A673 (cell line): ENCODE measurements at regions not wholly inside any gene's neighbourhood (a gene's known extent, or its start where the extent isn't known, plus 50 kb on each side); places are given as distances from the start of the nearest gene placed in this dataset.

Source experiments
- BruUV-seq: library from RNA; stranded (reverse); fragments of 400-500 nt; replicated peaks from 2 replicates; lab custom pipeline; 2021; lab: Mats Ljungman, UMichigan
- CTCF ChIA-PET: fragments of 300-600 bp; sonication (Branson Sonifier 250); formaldehyde crosslinking; loops from one replicate; lab custom pipeline; 2022; ENCODE audit warnings: antibody characterized with exemption; lab: Charles Lee
- POLR2A ChIA-PET: fragments of 300-600 bp; sonication (Branson Sonifier 250); formaldehyde crosslinking; loops from one replicate; lab custom pipeline; 2022; ENCODE audit warnings: antibody characterized with exemption; ENCODE audit not compliant: low non-redundant PET; lab: Charles Lee
- DNase-seq: peaks from one replicate; pipeline ENCODE4 v3.0.0-alpha.2; 2015; ENCODE audit warnings: low spot score
- H3K27ac ChIP-seq: fragments of 200-600 bp; sonication (generic); 2 replicates; pipeline ENCODE4 v1.5.1; 2016; ENCODE audit warnings: mixed run types, low read depth, mild to moderate bottlenecking, mixed read lengths, antibody characterized with exemption, low read length; ENCODE audit not compliant: poor library complexity, severe bottlenecking
- H3K27me3 ChIP-seq: fragments of 200-600 bp; sonication (generic); replicated peaks from 2 replicates; pipeline ENCODE4 v1.6.1; 2017; ENCODE audit warnings: mixed run types, low read depth, mild to moderate bottlenecking, mixed read lengths, antibody characterized with exemption, low read length; ENCODE audit not compliant: insufficient read depth, poor library complexity
- H3K36me3 ChIP-seq: fragments of 200-600 bp; sonication (generic); 2 replicates; pipeline ENCODE4 v1.6.1; 2016; ENCODE audit warnings: mixed run types, mild to moderate bottlenecking, mixed read lengths, antibody characterized with exemption, low read length; ENCODE audit not compliant: insufficient read depth, poor library complexity, severe bottlenecking
- H3K4me1 ChIP-seq: fragments of 200-600 bp; sonication (generic); 2 replicates; pipeline ENCODE4 v1.6.1; 2017; ENCODE audit warnings: mixed run types, mild to moderate bottlenecking, mixed read lengths, antibody characterized with exemption, low read length; ENCODE audit not compliant: insufficient read depth, poor library complexity, severe bottlenecking
- H3K4me3 ChIP-seq: fragments of 200-600 bp; sonication (generic); 2 replicates; pipeline ENCODE4 v1.5.1; 2016; ENCODE audit warnings: low read depth, mixed run types, mild to moderate bottlenecking, mixed read lengths, low read length; ENCODE audit not compliant: poor library complexity, severe bottlenecking
- H3K9me3 ChIP-seq: fragments of 200-600 bp; sonication (generic); 2 replicates; pipeline ENCODE4 v1.6.1; 2016; ENCODE audit warnings: mixed run types, low read depth, mild to moderate bottlenecking, mixed read lengths, antibody characterized with exemption, low read length; ENCODE audit not compliant: poor library complexity, severe bottlenecking
- CTCF ChIP-seq: fragments of 300-800, 200-600 bp; sonication (generic); conservative IDR thresholded peaks from 2 replicates; pipeline ENCODE4 v1.5.1; 2017; ENCODE audit warnings: low read depth, mild to moderate bottlenecking, antibody characterized with exemption, low read length, moderate library complexity, mixed read lengths
- EZH2 ChIP-seq: fragments of 200-600 bp; sonication (generic); IDR thresholded peaks from 2 replicates; pipeline ENCODE4 v1.6.1; 2017; ENCODE audit warnings: borderline replicate concordance, low read depth, mild to moderate bottlenecking, mixed read lengths, antibody characterized with exemption, low read length; ENCODE audit not compliant: poor library complexity, severe bottlenecking
- intact Hi-C: fragments of 100-400 bp; cut with micrococcal nuclease; formaldehyde crosslinking; loops from one replicate; pipeline ENCODE4 v1.10.0; 2022; ENCODE audit not compliant: unreplicated experiment

- no peaks in the 10 kb centered on the region for H3K9me3 ChIP-seq
- H3K4me1 ChIP-seq, result peaks cover 2% of the 10 kb centered on the region
- CTCF ChIA-PET, result no interaction called here
- DNase-seq, result no peak
- TF ChIP-seq EZH2 (no peak), CTCF (no peak)
- POLR2A ChIA-PET, result no interaction called here
- no peaks in the 10 kb centered on the region for H3K27me3 ChIP-seq
- H3K4me3 ChIP-seq, result no peak overlapping the region
- no TSS peak for BruUV-seq
- intact Hi-C loops, result no loop called here
- H3K27ac ChIP-seq, result no peak overlapping the region
- H3K36me3 ChIP-seq, result no peaks in the 10 kb centered on the region
These were observed 1277.7 kb upstream of the NXPH2 start for GRCh38 chr2:140057928-140058327.

GRCh38 chr2:140041811-140042210 lies 1261.6 kb upstream of the NXPH2 start:
- H3K27me3 ChIP-seq, result no peaks in the 10 kb centered on the region

GRCh38 chr2:140041239-140041638 lies 1261.0 kb upstream of the NXPH2 start:
- ChIA-PET POLR2A (no interaction called here), CTCF (no interaction called here)
- Histone ChIP-seq H3K36me3 (no peaks in the 10 kb centered on the region), H3K9me3 (peaks cover 15% of the 10 kb centered on the region), H3K4me3 (no peak overlapping the region), H3K27me3 (no peaks in the 10 kb centered on the region), H3K4me1 (peaks cover 10% of the 10 kb centered on the region), H3K27ac (no peak overlapping the region)
- DNase-seq, result no peak
- BruUV-seq, result no TSS peak
- intact Hi-C loops, result no loop called here
- no peak for TF ChIP-seq EZH2
- TF ChIP-seq CTCF, result no peak

More at GRCh38 chr2:140041811-140042210, 1261.6 kb upstream of the NXPH2 start:
- H3K4me3 ChIP-seq, result no peak overlapping the region
- peaks cover 10% of the 10 kb centered on the region for H3K4me1 ChIP-seq
- H3K9me3 ChIP-seq, result peaks cover 9% of the 10 kb centered on the region
- peak; percentile 44 for DNase-seq
- H3K27ac ChIP-seq, result no peak overlapping the region
- ChIA-PET CTCF (no interaction called here), POLR2A (no interaction called here)
- BruUV-seq, result no TSS peak
- no peaks in the 10 kb centered on the region for H3K36me3 ChIP-seq
- intact Hi-C loops, result no loop called here
- TF ChIP-seq CTCF (no peak), EZH2 (no peak)
